Panc1 (cell line): ENCODE measurements at regions not wholly inside any gene's neighbourhood (a gene's known extent, or its start where the extent isn't known, plus 50 kb on each side); places are given as distances from the start of the nearest gene placed in this dataset.

Source experiments
- POLR2AphosphoS5 ChIP-seq: IDR thresholded peaks from 2 replicates; pipeline ENCODE4 v1.6.1; 2012; ENCODE audit warnings: mild to moderate bottlenecking, low read depth, low read length, moderate library complexity
- REST ChIP-seq, 2 experiments: IDR thresholded peaks; 2 replicates each; pipeline ENCODE4 v1.6.1; 2011 to 2012; ENCODE audit warnings: low read depth in 2 of 2, control low read depth in 1 of 2, low read length in 1 of 2, mild to moderate bottlenecking in 1 of 2, moderate library complexity in 1 of 2; ENCODE audit not compliant: insufficient read depth in 1 of 2
- SIN3A ChIP-seq: IDR thresholded peaks from 2 replicates; pipeline ENCODE4 v1.6.1; 2012; ENCODE audit warnings: low read depth, mild to moderate bottlenecking, low read length, moderate library complexity, borderline replicate concordance; ENCODE audit not compliant: insufficient read depth
- TCF7L2 ChIP-seq: IDR thresholded peaks from 2 replicates; pipeline ENCODE4 v1.6.1; 2011; ENCODE audit warnings: mild to moderate bottlenecking, low read depth, low read length, inconsistent platforms
- TF ChIP-seq, protein P1 (sequence below): fragments of 450-650 bp; IDR thresholded peaks from 2 replicates; pipeline ENCODE4 v1.5.1; 2017; ENCODE audit warnings: mild to moderate bottlenecking

GRCh38 chr3:75325716-75326115 is 338.4 kb upstream of the FRG2C start:
- TF ChIP-seq REST (IDR thresholded peaks at IDR 0.05; ENCODE audit: insufficient read depth in 1 of 2, low read depth in 2 of 2, low read length in 1 of 2) (no peak), SIN3A (no peak), POLR2AphosphoS5 (no peak), TCF7L2 (no peak)
- TF ChIP-seq, protein P1, sequence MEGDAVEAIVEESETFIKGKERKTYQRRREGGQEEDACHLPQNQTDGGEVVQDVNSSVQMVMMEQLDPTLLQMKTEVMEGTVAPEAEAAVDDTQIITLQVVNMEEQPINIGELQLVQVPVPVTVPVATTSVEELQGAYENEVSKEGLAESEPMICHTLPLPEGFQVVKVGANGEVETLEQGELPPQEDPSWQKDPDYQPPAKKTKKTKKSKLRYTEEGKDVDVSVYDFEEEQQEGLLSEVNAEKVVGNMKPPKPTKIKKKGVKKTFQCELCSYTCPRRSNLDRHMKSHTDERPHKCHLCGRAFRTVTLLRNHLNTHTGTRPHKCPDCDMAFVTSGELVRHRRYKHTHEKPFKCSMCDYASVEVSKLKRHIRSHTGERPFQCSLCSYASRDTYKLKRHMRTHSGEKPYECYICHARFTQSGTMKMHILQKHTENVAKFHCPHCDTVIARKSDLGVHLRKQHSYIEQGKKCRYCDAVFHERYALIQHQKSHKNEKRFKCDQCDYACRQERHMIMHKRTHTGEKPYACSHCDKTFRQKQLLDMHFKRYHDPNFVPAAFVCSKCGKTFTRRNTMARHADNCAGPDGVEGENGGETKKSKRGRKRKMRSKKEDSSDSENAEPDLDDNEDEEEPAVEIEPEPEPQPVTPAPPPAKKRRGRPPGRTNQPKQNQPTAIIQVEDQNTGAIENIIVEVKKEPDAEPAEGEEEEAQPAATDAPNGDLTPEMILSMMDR: no peak
